Colonic mucosa (tissue), 4 donors: ENCODE measurements at regions not wholly inside any gene's neighbourhood (a gene's known extent, or its start where the extent isn't known, plus 50 kb on each side); places are given as distances from the start of the nearest gene placed in this dataset.

Experiments
- DNase-seq: peaks from one replicate; pipeline ENCODE4 v3.0.0-alpha.2; 2020
- H3K27ac ChIP-seq: fragments of 200-600 bp; one replicate; pipeline ENCODE4 v1.8.0; 2021
- H3K27me3 ChIP-seq: fragments of 200-600 bp; one replicate; pipeline ENCODE4 v1.8.0; 2021
- H3K36me3 ChIP-seq: fragments of 200-600 bp; one replicate; pipeline ENCODE4 v1.8.0; 2021
- H3K4me1 ChIP-seq: fragments of 200-600 bp; one replicate; pipeline ENCODE4 v1.8.0; 2021; ENCODE audit warnings: mild to moderate bottlenecking
- H3K4me3 ChIP-seq: fragments of 200-600 bp; one replicate; pipeline ENCODE4 v1.8.0; 2021
- H3K9ac ChIP-seq, 2 donors: one replicate each; pipeline ENCODE4 v1.7.0; 2013; ENCODE audit warnings: control low read depth in 2 of 2, low read depth in 2 of 2, low read length in 2 of 2
- H3K9me3 ChIP-seq: fragments of 200-600 bp; one replicate; pipeline ENCODE4 v1.8.0; 2021
- intact Hi-C: fragments of 100-400 bp; cut with DNase I; formaldehyde crosslinking; loops from one replicate; pipeline ENCODE4 v1.14.1; 2022
- TF ChIP-seq, protein P1 (sequence below): fragments of 200-600 bp; IDR thresholded peaks from one replicate; pipeline ENCODE4 v1.8.0; 2022; ENCODE audit warnings: antibody characterized with exemption, mild to moderate bottlenecking
- donor health status: healthy.
- donor health status: DM: no; HTN: no; CAD: no.
- donor health status: DM: no; HTN: no; CAD: no.

DNA sequence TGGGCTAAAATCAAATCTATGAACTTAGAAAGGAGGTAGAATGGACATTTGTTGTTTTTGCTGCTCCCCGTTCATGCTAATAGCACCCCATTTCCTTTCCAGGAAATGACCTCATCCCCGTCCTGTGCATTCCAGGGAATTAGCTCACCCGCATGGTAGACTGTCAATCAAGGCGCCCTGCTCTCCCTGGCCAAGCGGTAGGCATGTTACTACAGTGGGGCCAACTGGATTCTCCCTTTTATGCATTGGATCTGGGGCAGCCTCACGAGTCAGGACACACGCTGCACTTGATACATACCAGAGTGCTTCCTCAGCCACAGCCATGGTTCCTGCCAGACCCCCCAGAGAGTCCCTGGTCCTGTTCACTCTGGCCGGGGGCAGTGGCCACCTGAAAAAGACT lies 111.0 kb upstream of the PTCH1 start:
- no peak overlapping the region for H3K4me3 ChIP-seq
- no peaks in the 10 kb centered on the region for H3K36me3 ChIP-seq
- no peaks in the 10 kb centered on the region for H3K9me3 ChIP-seq
- TF ChIP-seq, protein P1, sequence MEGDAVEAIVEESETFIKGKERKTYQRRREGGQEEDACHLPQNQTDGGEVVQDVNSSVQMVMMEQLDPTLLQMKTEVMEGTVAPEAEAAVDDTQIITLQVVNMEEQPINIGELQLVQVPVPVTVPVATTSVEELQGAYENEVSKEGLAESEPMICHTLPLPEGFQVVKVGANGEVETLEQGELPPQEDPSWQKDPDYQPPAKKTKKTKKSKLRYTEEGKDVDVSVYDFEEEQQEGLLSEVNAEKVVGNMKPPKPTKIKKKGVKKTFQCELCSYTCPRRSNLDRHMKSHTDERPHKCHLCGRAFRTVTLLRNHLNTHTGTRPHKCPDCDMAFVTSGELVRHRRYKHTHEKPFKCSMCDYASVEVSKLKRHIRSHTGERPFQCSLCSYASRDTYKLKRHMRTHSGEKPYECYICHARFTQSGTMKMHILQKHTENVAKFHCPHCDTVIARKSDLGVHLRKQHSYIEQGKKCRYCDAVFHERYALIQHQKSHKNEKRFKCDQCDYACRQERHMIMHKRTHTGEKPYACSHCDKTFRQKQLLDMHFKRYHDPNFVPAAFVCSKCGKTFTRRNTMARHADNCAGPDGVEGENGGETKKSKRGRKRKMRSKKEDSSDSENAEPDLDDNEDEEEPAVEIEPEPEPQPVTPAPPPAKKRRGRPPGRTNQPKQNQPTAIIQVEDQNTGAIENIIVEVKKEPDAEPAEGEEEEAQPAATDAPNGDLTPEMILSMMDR = no peak
- no peak overlapping the region for H3K9ac ChIP-seq
- no peak overlapping the region for H3K27ac ChIP-seq
- intact Hi-C loops = no loop called here
- no peaks in the 10 kb centered on the region for H3K4me1 ChIP-seq
- H3K27me3 ChIP-seq = no peaks in the 10 kb centered on the region
- DNase-seq = no peak

DNA sequence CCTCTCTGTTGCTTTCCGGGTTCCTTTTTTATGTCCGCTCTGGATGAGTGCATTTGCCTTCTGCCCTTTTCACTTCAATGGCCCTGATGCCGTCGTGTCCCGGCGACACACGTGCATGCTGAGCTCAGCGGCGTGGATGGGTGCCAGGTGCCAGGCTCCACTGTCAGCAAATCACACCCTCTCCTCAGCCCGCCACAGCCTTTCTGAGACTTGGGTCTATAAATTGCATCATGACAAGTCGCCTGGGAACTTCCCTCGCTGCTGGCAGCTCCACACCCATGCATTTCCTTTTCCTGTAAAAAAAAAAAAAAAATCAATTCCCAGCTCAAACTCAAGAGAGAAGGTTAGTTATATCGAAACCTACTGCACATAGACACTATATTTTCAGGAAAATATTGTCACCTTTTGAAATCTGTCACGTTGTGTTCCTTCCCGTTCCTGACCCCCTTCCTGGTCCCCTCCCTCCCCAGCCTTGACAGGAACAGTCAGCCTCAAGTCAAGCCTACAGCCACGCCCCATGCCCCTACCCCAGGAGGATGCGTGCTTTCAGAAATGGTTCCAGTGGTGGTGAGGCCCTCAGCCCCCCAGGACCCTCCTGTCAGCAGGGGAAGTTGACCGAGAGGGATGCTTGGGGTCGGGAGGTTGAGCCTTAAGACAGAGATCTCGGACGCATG lies 110.3 kb upstream of the PTCH1 start:
- Histone ChIP-seq H3K4me3 (no peak overlapping the region), H3K36me3 (no peaks in the 10 kb centered on the region), H3K27me3 (no peaks in the 10 kb centered on the region), H3K9me3 (no peaks in the 10 kb centered on the region), H3K9ac (no peak overlapping the region), H3K27ac (no peak overlapping the region), H3K4me1 (no peaks in the 10 kb centered on the region)
- peak; percentile 64 for DNase-seq
- TF ChIP-seq, protein P1 = no peak
- intact Hi-C loops = no loop called here

DNA sequence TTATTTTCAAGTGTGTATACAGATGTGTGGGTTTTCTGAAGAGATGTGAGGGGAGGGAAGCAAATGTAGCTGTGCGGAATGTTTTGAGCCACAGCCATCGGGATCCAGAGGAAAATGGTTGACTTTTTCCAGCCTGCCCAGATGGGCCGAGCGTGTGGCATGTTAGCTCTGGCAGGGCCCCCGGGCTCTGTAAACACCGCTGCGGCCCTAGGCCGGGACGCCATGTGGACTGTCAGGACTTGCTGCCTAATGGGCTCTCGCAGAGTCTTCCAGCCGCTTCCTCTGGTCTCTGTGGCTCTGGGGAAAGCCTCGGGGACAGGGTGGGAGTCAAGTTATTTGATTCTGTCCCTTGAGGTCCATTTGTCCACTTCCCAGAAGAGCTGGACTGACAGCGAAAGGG lies 109.6 kb upstream of the PTCH1 start:
- TF ChIP-seq, protein P1 = no peak
- Histone ChIP-seq H3K9ac (no peak overlapping the region), H3K4me3 (no peak overlapping the region), H3K27ac (no peak overlapping the region), H3K36me3 (no peaks in the 10 kb centered on the region), H3K9me3 (no peaks in the 10 kb centered on the region), H3K27me3 (no peaks in the 10 kb centered on the region), H3K4me1 (no peaks in the 10 kb centered on the region)
- no peak for DNase-seq
- intact Hi-C loops = no loop called here

DNA sequence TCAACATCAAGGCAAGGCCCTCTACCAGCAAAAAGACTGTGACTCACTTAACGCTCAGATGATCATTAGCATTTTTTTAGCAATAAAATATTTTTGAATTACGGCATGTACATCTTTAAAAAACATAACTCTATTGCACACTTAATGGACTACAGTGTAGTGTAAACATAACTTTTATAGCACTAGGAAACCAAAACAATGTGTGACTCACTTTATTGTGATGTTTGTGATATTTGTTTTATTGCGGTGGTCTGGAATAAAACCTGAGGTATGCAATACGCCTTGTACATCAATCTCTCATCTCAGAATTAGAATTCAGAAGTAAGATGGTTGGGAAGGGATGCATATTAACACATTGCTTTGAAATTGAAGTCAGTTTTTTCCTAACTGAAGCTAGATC lies 106.9 kb upstream of the PTCH1 start:
- H3K27me3 ChIP-seq = no peaks in the 10 kb centered on the region
- intact Hi-C loops = no loop called here
- H3K27ac ChIP-seq = no peak overlapping the region
- no peak for DNase-seq
- TF ChIP-seq, protein P1 = no peak
- H3K4me1 ChIP-seq = no peaks in the 10 kb centered on the region
- no peaks in the 10 kb centered on the region for H3K36me3 ChIP-seq
- H3K4me3 ChIP-seq = no peak overlapping the region
- H3K9ac ChIP-seq = no peak overlapping the region
- no peaks in the 10 kb centered on the region for H3K9me3 ChIP-seq

DNA sequence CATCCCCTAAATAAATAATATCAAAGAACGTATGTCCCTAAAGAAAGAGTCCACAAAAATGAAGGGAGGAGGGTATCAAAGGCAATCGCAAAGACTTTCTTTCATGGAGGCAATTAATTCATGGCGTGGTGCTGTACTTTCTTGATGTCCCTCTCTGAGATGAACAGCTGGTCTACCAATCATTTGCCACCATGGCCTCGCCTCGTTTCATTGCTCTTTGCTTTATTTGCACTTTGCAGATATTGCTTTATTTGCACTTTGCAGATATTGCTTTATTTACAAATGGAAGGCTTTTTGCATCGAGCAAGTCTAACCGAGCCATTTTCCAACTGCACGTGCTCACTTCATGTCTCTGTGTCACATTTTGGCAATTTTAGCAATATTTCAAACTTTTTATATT lies 104.0 kb upstream of the PTCH1 start:
- Histone ChIP-seq H3K9ac (no peak overlapping the region), H3K4me1 (no peaks in the 10 kb centered on the region), H3K36me3 (no peaks in the 10 kb centered on the region), H3K4me3 (no peak overlapping the region), H3K27ac (no peak overlapping the region), H3K9me3 (no peaks in the 10 kb centered on the region), H3K27me3 (no peaks in the 10 kb centered on the region)
- TF ChIP-seq, protein P1 = no peak
- no peak for DNase-seq
- intact Hi-C loops = no loop called here
